NCI-H524 (cell line): ENCODE measurements at regions not wholly inside any gene's neighbourhood (a gene's known extent, or its start where the extent isn't known, plus 50 kb on each side); places are given as distances from the start of the nearest gene placed in this dataset.
"Not testable (repeated sequence)": the region's sequence is repeated elsewhere in the genome, so short reads cannot be mapped to it uniquely, and the experiment has no call there.

Source experiments
- DNase-seq, 2 experiments: peaks; one replicate each; lab custom pipeline; 2025; lab: John Stamatoyannopoulos, UW

- DNase-seq: no peak
Observed at GRCh38 chr4:158958489-158959270, 144.2 kb upstream of the RAPGEF2 start.

- no peak for DNase-seq
Observed at GRCh38 chr4:158962393-158962792, 140.5 kb upstream of the RAPGEF2 start.

GRCh38 chr4:158963282-158963681, 139.6 kb upstream of the RAPGEF2 start:
- DNase-seq: not testable (repeated sequence)

- no peak for DNase-seq
Observed at GRCh38 chr4:158964114-158964727, 138.7 kb upstream of the RAPGEF2 start.

GRCh38 chr4:158964728-158965124, 138.2 kb upstream of the RAPGEF2 start:
- DNase-seq: no peak

GRCh38 chr4:158965226-158965625, 137.7 kb upstream of the RAPGEF2 start:
- no peak for DNase-seq

GRCh38 chr4:158966091-158966490, 136.8 kb upstream of the RAPGEF2 start:
- peak in 1 of 2 experiments; percentile 49 for DNase-seq

GRCh38 chr4:158968961-158969360, 133.9 kb upstream of the RAPGEF2 start:
- no peak for DNase-seq

- no peak for DNase-seq
Observed at GRCh38 chr4:158970812-158971211, 132.1 kb upstream of the RAPGEF2 start.

GRCh38 chr4:158974438-158974837, 128.4 kb upstream of the RAPGEF2 start:
- not testable (repeated sequence) for DNase-seq

GRCh38 chr4:158980711-158981110, 122.2 kb upstream of the RAPGEF2 start:
- not testable (repeated sequence) for DNase-seq

GRCh38 chr4:158991534-158992155, 111.2 kb upstream of the RAPGEF2 start:
- DNase-seq: no peak

- no peak for DNase-seq
Observed at GRCh38 chr4:158993891-158994290, 109.0 kb upstream of the RAPGEF2 start.

GRCh38 chr4:158995040-158995439, 107.8 kb upstream of the RAPGEF2 start:
- no peak for DNase-seq

GRCh38 chr4:158995965-158996364, 106.9 kb upstream of the RAPGEF2 start:
- no peak for DNase-seq

GRCh38 chr4:158996669-158997074, 106.2 kb upstream of the RAPGEF2 start:
- DNase-seq: no peak

- DNase-seq: no peak
Observed at GRCh38 chr4:158997660-158998349, 105.1 kb upstream of the RAPGEF2 start.

- no peak for DNase-seq
Observed at GRCh38 chr4:158998624-158999023, 104.3 kb upstream of the RAPGEF2 start.

GRCh38 chr4:158999166-158999682, 103.7 kb upstream of the RAPGEF2 start:
- no peak for DNase-seq

GRCh38 chr4:158999849-159000248, 103.0 kb upstream of the RAPGEF2 start:
- DNase-seq: no peak

GRCh38 chr4:159002950-159003349, 99.9 kb upstream of the RAPGEF2 start:
- DNase-seq: no peak
